SK-N-SH (cell line): ENCODE measurements at regions not wholly inside any gene's neighbourhood (a gene's known extent, or its start where the extent isn't known, plus 50 kb on each side); places are given as distances from the start of the nearest gene placed in this dataset.

Source experiments
- CTCF ChIP-seq: fragments of 200-600 bp; sonication (generic); IDR thresholded peaks from 2 replicates; pipeline ENCODE4 v1.6.1; 2017; ENCODE audit warnings: antibody characterized with exemption, mild to moderate bottlenecking, moderate library complexity
- EZH2phosphoT487 ChIP-seq: fragments of 200-600 bp; sonication (generic); IDR thresholded peaks from 2 replicates; pipeline ENCODE4 v1.6.1; 2017; ENCODE audit warnings: low read depth, mixed run types, mild to moderate bottlenecking, antibody characterized with exemption, moderate library complexity, borderline replicate concordance
- MAX ChIP-seq: IDR thresholded peaks from 2 replicates; pipeline ENCODE4 v1.4.0; 2012; ENCODE audit warnings: low read depth
- MXI1 ChIP-seq: IDR thresholded peaks from 2 replicates; pipeline ENCODE4 v1.6.1; 2012; ENCODE audit warnings: mild to moderate bottlenecking, low read depth, low read length, improper control_type of control experiment
- NRF1 ChIP-seq: IDR thresholded peaks from 2 replicates; pipeline ENCODE4 v1.6.1; 2012; ENCODE audit warnings: low read depth, mild to moderate bottlenecking, low read length
- RFX5 ChIP-seq: IDR thresholded peaks from 2 replicates; pipeline ENCODE4 v1.6.1; 2012; ENCODE audit warnings: mild to moderate bottlenecking, improper control_type of control experiment, low read length
- TAF1 ChIP-seq: IDR thresholded peaks from 2 replicates; pipeline ENCODE4 v1.6.1; 2012; ENCODE audit warnings: low read depth, mild to moderate bottlenecking, low read length, moderate library complexity, borderline replicate concordance
- USF2 ChIP-seq: fragments of 150-350 bp; IDR thresholded peaks from 2 replicates; pipeline ENCODE4 v1.6.1; 2017; ENCODE audit warnings: antibody characterized with exemption, low read length, low read depth, borderline replicate concordance
- YY1 ChIP-seq: IDR thresholded peaks from 2 replicates; pipeline ENCODE4 v1.4.0; 2012; ENCODE audit warnings: low read depth, mild to moderate bottlenecking

GRCh38 chr5:2688586-2688985, 62.9 kb downstream of the IRX2 start:
- TF ChIP-seq MAX (no peak), CTCF (no peak), EZH2phosphoT487 (no peak), MXI1 (no peak), RFX5 (no peak), TAF1 (no peak), USF2 (no peak), NRF1 (no peak), YY1 (no peak)
